ENCODE measurements at regions not wholly inside any gene's neighbourhood (a gene's known extent, or its start where the extent isn't known, plus 50 kb on each side); places are given as distances from the start of the nearest gene placed in this dataset.

DNA sequence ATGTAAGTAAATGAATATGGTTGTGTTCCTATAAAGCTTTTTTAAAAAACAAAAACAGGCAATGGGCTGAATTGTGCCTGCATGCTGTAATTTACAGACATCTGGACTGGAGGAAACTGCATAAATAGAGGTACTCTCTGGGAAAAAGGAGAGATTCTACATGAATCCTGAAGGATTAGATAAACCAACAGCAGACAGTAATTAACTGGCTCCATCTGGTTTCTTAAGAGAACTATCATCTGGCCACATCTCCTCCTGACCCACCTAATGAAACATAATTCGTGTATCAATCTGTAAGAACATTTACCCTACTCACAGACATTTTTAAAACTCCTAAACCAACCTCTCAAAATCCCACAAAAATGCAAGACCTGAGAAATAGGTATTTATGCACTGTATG, 528.1 kb upstream of the ST8SIA4 start:
- DNase-seq = no peak
- Histone ChIP-seq H4K8ac (ENCODE audit: low read length) (no peak overlapping the region), H3K4me2 (ENCODE audit: low read length, poor library complexity, severe bottlenecking) (no peak overlapping the region), H2BK12ac (ENCODE audit: low read length in 2 of 2) (no peak overlapping the region), H2BK15ac (ENCODE audit: low read depth, poor library complexity, severe bottlenecking) (no peak overlapping the region), H3K27ac (ENCODE audit: low read length, poor library complexity, severe bottlenecking) (no peak overlapping the region), H2BK5ac (ENCODE audit: low read depth, low read length, poor library complexity, severe bottlenecking) (no peak overlapping the region), H2BK120ac (ENCODE audit: low read depth, low read length) (no peak overlapping the region), H3K9me3 (ENCODE audit: control insufficient read depth, low read length) (no peaks in the 10 kb centered on the region), H3K79me1 (replicated peaks; ENCODE audit: low read length, poor library complexity, severe bottlenecking) (no peaks in the 10 kb centered on the region), H3K23ac (ENCODE audit: low read length in 2 of 2) (no peak overlapping the region), H4K91ac (ENCODE audit: low read length) (no peak overlapping the region), H3K36me3 (ENCODE audit: control insufficient read depth in 1 of 2, insufficient read depth in 2 of 2, low read depth in 1 of 2, low read length in 2 of 2) (no peaks in the 10 kb centered on the region), H2AK5ac (ENCODE audit: low read length, severe bottlenecking) (no peak overlapping the region), H2AFZ (ENCODE audit: low read depth, low read length) (no peak overlapping the region), H3K18ac (ENCODE audit: low read depth in 1 of 2, low read length in 2 of 2) (no peak overlapping the region), H3K9ac (ENCODE audit: low read length) (no peak overlapping the region), H3K4ac (ENCODE audit: low read depth in 1 of 2, low read length in 2 of 2) (no peak overlapping the region), H3K4me3 (ENCODE audit: insufficient read depth in 1 of 2, low read depth in 1 of 2, low read length in 2 of 2) (no peak overlapping the region), H3K4me1 (ENCODE audit: control insufficient read depth, insufficient read depth, low read depth, low read length) (no peaks in the 10 kb centered on the region), H3K27me3 (ENCODE audit: control insufficient read depth in 1 of 2, insufficient read depth in 1 of 2, low read length in 2 of 2) (no peaks in the 10 kb centered on the region), H3K14ac (ENCODE audit: low read length in 2 of 2) (no peak overlapping the region)
- WGBS = 67% methylated on average over 1 of the region's 1 CpG

DNA sequence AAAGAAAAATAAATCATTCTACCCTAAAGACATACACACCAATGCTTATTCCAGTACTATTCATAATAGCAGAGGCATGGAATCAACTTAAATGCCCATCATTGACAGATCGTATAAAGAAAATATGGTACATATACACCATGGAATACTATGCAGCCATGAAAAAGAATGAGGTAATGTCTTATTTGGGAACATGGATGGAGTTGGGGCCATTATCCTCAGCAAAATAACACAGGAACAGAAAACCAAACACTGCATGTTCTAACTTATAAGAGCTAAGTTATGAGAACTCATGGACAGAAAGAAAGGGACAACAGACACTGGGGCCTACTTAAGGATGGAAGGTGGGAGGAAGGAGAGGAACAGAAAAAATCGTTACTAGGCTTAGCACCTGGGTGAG, 527.5 kb upstream of the ST8SIA4 start:
- no peak overlapping the region for H3K23ac ChIP-seq (ENCODE audit: low read length in 2 of 2)
- DNase-seq = no peak
- no peak overlapping the region for H3K4ac ChIP-seq (ENCODE audit: low read depth in 1 of 2, low read length in 2 of 2)
- H4K91ac ChIP-seq (ENCODE audit: low read length) = no peak overlapping the region
- H2BK12ac ChIP-seq (ENCODE audit: low read length in 2 of 2) = no peak overlapping the region
- no peak overlapping the region for H3K4me2 ChIP-seq (ENCODE audit: low read length, poor library complexity, severe bottlenecking)
- H3K4me3 ChIP-seq (ENCODE audit: insufficient read depth in 1 of 2, low read depth in 1 of 2, low read length in 2 of 2) = no peak overlapping the region
- WGBS = no CpG with 5 or more reads among the region's 2 CpGs
- H2AK5ac ChIP-seq (ENCODE audit: low read length, severe bottlenecking) = no peak overlapping the region
- no peaks in the 10 kb centered on the region for H3K36me3 ChIP-seq (ENCODE audit: control insufficient read depth in 1 of 2, insufficient read depth in 2 of 2, low read depth in 1 of 2, low read length in 2 of 2)
- no peak overlapping the region for H3K27ac ChIP-seq (ENCODE audit: low read length, poor library complexity, severe bottlenecking)
- H2AFZ ChIP-seq (ENCODE audit: low read depth, low read length) = no peak overlapping the region
- H2BK15ac ChIP-seq (ENCODE audit: low read depth, poor library complexity, severe bottlenecking) = no peak overlapping the region
- no peak overlapping the region for H2BK120ac ChIP-seq (ENCODE audit: low read depth, low read length)
- no peak overlapping the region for H4K8ac ChIP-seq (ENCODE audit: low read length)
- no peaks in the 10 kb centered on the region for H3K9me3 ChIP-seq (ENCODE audit: control insufficient read depth, low read length)
- H3K9ac ChIP-seq (ENCODE audit: low read length) = no peak overlapping the region
- no peak overlapping the region for H3K14ac ChIP-seq (ENCODE audit: low read length in 2 of 2)
- no peak overlapping the region for H2BK5ac ChIP-seq (ENCODE audit: low read depth, low read length, poor library complexity, severe bottlenecking)
- H3K18ac ChIP-seq (ENCODE audit: low read depth in 1 of 2, low read length in 2 of 2) = no peak overlapping the region
- H3K79me1 ChIP-seq (replicated peaks; ENCODE audit: low read length, poor library complexity, severe bottlenecking) = no peaks in the 10 kb centered on the region
- H3K4me1 ChIP-seq (ENCODE audit: control insufficient read depth, insufficient read depth, low read depth, low read length) = no peaks in the 10 kb centered on the region
- H3K27me3 ChIP-seq (ENCODE audit: control insufficient read depth in 1 of 2, insufficient read depth in 1 of 2, low read length in 2 of 2) = no peaks in the 10 kb centered on the region

DNA sequence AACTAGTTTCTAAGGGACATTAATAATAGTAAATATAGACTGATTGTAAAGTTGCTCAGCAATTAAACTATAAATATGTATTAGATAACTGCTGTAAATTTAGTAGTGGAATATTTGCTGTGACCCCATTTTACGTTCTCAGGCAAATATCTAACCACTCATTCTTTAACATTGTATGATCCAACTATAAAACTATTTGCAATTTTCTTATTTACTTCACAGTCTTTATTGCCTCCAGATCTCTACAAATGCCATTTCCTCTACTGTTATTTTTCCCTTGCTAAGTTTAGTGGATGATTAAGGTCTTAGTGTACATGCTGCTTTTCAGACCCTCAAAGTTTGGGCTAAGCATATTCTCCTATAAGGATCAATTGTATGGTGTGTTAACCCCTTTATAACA, 526.2 kb upstream of the ST8SIA4 start:
- H3K27ac ChIP-seq (ENCODE audit: low read length, poor library complexity, severe bottlenecking) = no peak overlapping the region
- no peak overlapping the region for H3K18ac ChIP-seq (ENCODE audit: low read depth in 1 of 2, low read length in 2 of 2)
- H3K9ac ChIP-seq (ENCODE audit: low read length) = peak overlapping the region; percentile 70
- no peaks in the 10 kb centered on the region for H3K9me3 ChIP-seq (ENCODE audit: control insufficient read depth, low read length)
- no peak overlapping the region for H2BK15ac ChIP-seq (ENCODE audit: low read depth, poor library complexity, severe bottlenecking)
- H2BK12ac ChIP-seq (ENCODE audit: low read length in 2 of 2) = no peak overlapping the region
- H3K23ac ChIP-seq (ENCODE audit: low read length in 2 of 2) = no peak overlapping the region
- H3K79me1 ChIP-seq (replicated peaks; ENCODE audit: low read length, poor library complexity, severe bottlenecking) = no peaks in the 10 kb centered on the region
- H3K27me3 ChIP-seq (ENCODE audit: control insufficient read depth in 1 of 2, insufficient read depth in 1 of 2, low read length in 2 of 2) = no peaks in the 10 kb centered on the region
- no peak overlapping the region for H3K4me3 ChIP-seq (ENCODE audit: insufficient read depth in 1 of 2, low read depth in 1 of 2, low read length in 2 of 2)
- no peaks in the 10 kb centered on the region for H3K4me1 ChIP-seq (ENCODE audit: control insufficient read depth, insufficient read depth, low read depth, low read length)
- H4K91ac ChIP-seq (ENCODE audit: low read length) = no peak overlapping the region
- H3K14ac ChIP-seq (ENCODE audit: low read length in 2 of 2) = no peak overlapping the region
- no peak overlapping the region for H2AFZ ChIP-seq (ENCODE audit: low read depth, low read length)
- no peak overlapping the region for H2BK5ac ChIP-seq (ENCODE audit: low read depth, low read length, poor library complexity, severe bottlenecking)
- H3K4ac ChIP-seq (ENCODE audit: low read depth in 1 of 2, low read length in 2 of 2) = no peak overlapping the region
- WGBS = 57% methylated on average over 1 of the region's 1 CpG
- DNase-seq = no peak
- no peak overlapping the region for H2BK120ac ChIP-seq (ENCODE audit: low read depth, low read length)
- H3K36me3 ChIP-seq (ENCODE audit: control insufficient read depth in 1 of 2, insufficient read depth in 2 of 2, low read depth in 1 of 2, low read length in 2 of 2) = no peaks in the 10 kb centered on the region
- H2AK5ac ChIP-seq (ENCODE audit: low read length, severe bottlenecking) = no peak overlapping the region
- H4K8ac ChIP-seq (ENCODE audit: low read length) = no peak overlapping the region
- no peak overlapping the region for H3K4me2 ChIP-seq (ENCODE audit: low read length, poor library complexity, severe bottlenecking)

DNA sequence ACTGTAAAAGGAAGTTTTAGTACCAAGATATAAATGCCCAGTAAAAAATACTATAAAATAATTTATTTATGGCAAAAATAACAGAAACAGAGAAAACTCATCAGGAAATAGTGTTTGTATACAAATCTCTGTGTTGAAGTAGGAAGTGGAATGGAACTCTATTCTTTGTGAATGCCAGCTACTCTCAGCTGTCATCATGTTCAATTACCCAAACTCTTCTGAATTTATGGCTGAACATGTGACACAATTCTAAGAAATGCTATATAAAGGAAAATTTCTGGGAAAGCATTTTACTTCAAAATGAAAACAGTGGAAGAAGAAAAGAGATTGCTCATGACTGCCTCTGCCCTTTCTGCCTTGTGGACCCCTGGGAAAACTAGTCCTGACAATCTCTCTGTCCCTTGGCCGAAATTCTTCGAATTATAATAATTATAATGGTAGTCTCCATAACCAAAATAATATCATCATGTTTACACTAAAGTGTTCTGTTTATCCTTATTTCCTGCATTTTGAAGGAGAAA, 522.3 kb upstream of the ST8SIA4 start:
- Histone ChIP-seq H3K36me3 (ENCODE audit: control insufficient read depth in 1 of 2, insufficient read depth in 2 of 2, low read depth in 1 of 2, low read length in 2 of 2) (no peaks in the 10 kb centered on the region), H2AK5ac (ENCODE audit: low read length, severe bottlenecking) (no peak overlapping the region), H3K9me3 (ENCODE audit: control insufficient read depth, low read length) (no peaks in the 10 kb centered on the region), H3K27me3 (ENCODE audit: control insufficient read depth in 1 of 2, insufficient read depth in 1 of 2, low read length in 2 of 2) (no peaks in the 10 kb centered on the region), H3K4ac (ENCODE audit: low read depth in 1 of 2, low read length in 2 of 2) (no peak overlapping the region), H2BK120ac (ENCODE audit: low read depth, low read length) (no peak overlapping the region), H3K14ac (ENCODE audit: low read length in 2 of 2) (no peak overlapping the region), H3K27ac (ENCODE audit: low read length, poor library complexity, severe bottlenecking) (no peak overlapping the region), H3K9ac (ENCODE audit: low read length) (peak overlapping the region; percentile 86), H3K79me1 (replicated peaks; ENCODE audit: low read length, poor library complexity, severe bottlenecking) (no peaks in the 10 kb centered on the region), H2AFZ (ENCODE audit: low read depth, low read length) (no peak overlapping the region), H3K4me3 (ENCODE audit: insufficient read depth in 1 of 2, low read depth in 1 of 2, low read length in 2 of 2) (no peak overlapping the region), H4K8ac (ENCODE audit: low read length) (no peak overlapping the region), H2BK15ac (ENCODE audit: low read depth, poor library complexity, severe bottlenecking) (no peak overlapping the region), H3K23ac (ENCODE audit: low read length in 2 of 2) (no peak overlapping the region), H2BK5ac (ENCODE audit: low read depth, low read length, poor library complexity, severe bottlenecking) (no peak overlapping the region), H3K4me1 (ENCODE audit: control insufficient read depth, insufficient read depth, low read depth, low read length) (no peaks in the 10 kb centered on the region), H3K18ac (ENCODE audit: low read depth in 1 of 2, low read length in 2 of 2) (no peak overlapping the region), H3K4me2 (ENCODE audit: low read length, poor library complexity, severe bottlenecking) (no peak overlapping the region), H4K91ac (ENCODE audit: low read length) (no peak overlapping the region), H2BK12ac (ENCODE audit: low read length in 2 of 2) (no peak overlapping the region)
- WGBS = no CpG with 5 or more reads among the region's 2 CpGs
- DNase-seq = peak; percentile 40

Measured in mesenchymal stem cell (in vitro differentiated cells and primary cell).